ENCODE measurements at regions not wholly inside any gene's neighbourhood (a gene's known extent, or its start where the extent isn't known, plus 50 kb on each side); places are given as distances from the start of the nearest gene placed in this dataset.

DNA sequence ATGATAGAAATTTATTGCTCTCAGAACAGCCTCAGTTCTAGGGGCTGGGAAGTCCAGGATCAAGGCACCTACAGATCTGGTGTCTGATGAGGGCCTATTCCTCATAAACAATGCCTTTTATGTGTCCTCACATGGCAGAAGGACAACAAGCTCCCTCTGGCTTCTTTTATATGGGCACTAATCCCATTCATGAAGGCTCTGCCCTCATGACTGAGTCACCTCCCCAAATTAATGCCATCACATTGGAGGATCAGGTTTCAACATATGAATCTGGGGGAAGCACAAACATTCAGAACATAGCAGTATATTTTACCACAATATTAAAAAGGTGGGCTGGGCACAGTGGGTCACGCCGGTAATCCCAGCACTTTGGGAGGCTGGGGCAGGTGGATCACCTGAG lies 58.5 kb upstream of the CCN6 start:
- H3K27ac ChIP-seq = no peak overlapping the region
- H3K4me3 ChIP-seq = no peak overlapping the region
- WGBS, 2 donors = 90 to 93% methylated on average over 2 of the region's 2 CpGs
- H3K27me3 ChIP-seq = no peaks in the 10 kb centered on the region
- H3K4me1 ChIP-seq = peaks cover 0 to 18% (median 6%) of the 10 kb centered on the region in 3 donors
- H3K9me3 ChIP-seq = no peaks in the 10 kb centered on the region
- intact Hi-C loops (cut with DNase I) = loop anchor here (5.0 to 10.0 kb wide), 2 partner anchors 121 to 283 kb away; partner anchors contain the start of gene FYN
- H3K36me3 ChIP-seq = no peaks in the 10 kb centered on the region
- DNase-seq = no peak
- TF ChIP-seq CTCF (IDR thresholded peaks at IDR 0.05) = no peak
- TF ChIP-seq POLR2A (IDR thresholded peaks at IDR 0.05) = no peak

- DNase-seq = no peak
- Histone ChIP-seq H3K27me3 (no peaks in the 10 kb centered on the region), H3K4me3 (no peak overlapping the region), H3K4me1 (peaks cover 0 to 18% (median 6%) of the 10 kb centered on the region in 3 donors), H3K27ac (no peak overlapping the region), H3K36me3 (no peaks in the 10 kb centered on the region), H3K9me3 (no peaks in the 10 kb centered on the region)
- 82 to 86% methylated on average over 17 of the region's 17 CpGs for WGBS, 2 donors
- TF ChIP-seq POLR2A (IDR thresholded peaks at IDR 0.05) = no peak
- TF ChIP-seq CTCF (IDR thresholded peaks at IDR 0.05) = no peak
- intact Hi-C loops (cut with DNase I) = loop anchor here (5.0 to 10.0 kb wide), 2 partner anchors 122 to 284 kb away; partner anchors contain the start of gene FYN
Measured at GRCh38 chr6:111996144-111996865, 57.6 kb upstream of the CCN6 start.

- intact Hi-C loops (cut with DNase I) = loop anchor here (5.0 to 10.0 kb wide), 2 partner anchors 122 to 285 kb away; partner anchors contain the start of gene FYN
- Histone ChIP-seq H3K4me1 (peaks cover 0 to 18% (median 6%) of the 10 kb centered on the region in 3 donors), H3K27ac (peak overlapping the region in 2 of 4 donors; percentile 53 to 55), H3K9me3 (no peaks in the 10 kb centered on the region), H3K4me3 (peak overlapping the region in 1 of 4 donors; percentile 31), H3K36me3 (no peaks in the 10 kb centered on the region), H3K27me3 (no peaks in the 10 kb centered on the region)
- peak; percentile 15 for DNase-seq
- 19 to 25% methylated on average over 16 to 20 of the region's 23 CpGs for WGBS, 2 donors
- TF ChIP-seq POLR2A (IDR thresholded peaks at IDR 0.05) (no peak), CTCF (IDR thresholded peaks at IDR 0.05) (peak; percentile 74 to 96 (median 94))
Measured at GRCh38 chr6:111997078-111997852, 56.6 kb upstream of the CCN6 start.

DNA sequence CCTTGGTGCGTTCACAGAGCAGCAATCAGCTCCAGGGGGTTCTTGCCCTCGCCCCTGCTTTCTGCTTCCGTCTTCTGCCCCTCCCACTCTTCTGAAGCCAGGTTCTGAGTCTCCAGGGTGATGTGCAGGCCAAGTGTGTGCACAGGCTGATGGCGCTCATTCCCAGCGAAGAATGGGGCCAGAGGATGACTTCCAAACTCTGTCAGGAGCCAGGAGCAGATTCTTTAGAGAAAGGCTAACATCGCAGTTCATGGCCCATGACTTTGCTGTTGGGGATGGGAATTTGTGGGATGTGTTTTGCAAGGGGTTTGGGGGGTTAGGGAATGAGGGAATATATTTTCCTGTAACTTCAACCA lies 56.1 kb upstream of the CCN6 start:
- no peak for TF ChIP-seq POLR2A (IDR thresholded peaks at IDR 0.05)
- TF ChIP-seq CTCF (IDR thresholded peaks at IDR 0.05) = no peak

DNA sequence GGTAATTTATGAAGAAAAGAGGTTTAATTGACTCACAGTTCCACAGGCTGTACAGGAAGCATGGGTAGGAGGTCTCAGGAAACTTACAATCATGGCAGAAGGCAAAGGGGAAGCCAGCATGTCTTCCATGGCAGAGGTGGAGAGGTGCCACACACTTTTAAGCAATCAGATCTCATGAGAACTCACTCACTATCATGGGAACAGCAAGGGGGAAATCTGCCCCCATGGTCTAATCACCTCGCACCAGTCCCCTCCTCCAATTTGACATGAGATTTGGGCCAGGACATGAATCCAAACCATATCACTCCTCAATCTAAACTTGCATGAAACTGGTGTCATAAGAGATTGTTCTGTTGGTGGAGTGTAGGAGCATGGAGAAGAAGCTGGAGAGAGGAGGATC lies 51.6 kb upstream of the CCN6 start:
- WGBS, 2 donors = 100% methylated on average over 1 of the region's 1 CpG
- no peak for DNase-seq

More for the DNA sequence above, 56.1 kb upstream of the CCN6 start:
- Histone ChIP-seq H3K36me3 (no peaks in the 10 kb centered on the region), H3K27me3 (no peaks in the 10 kb centered on the region), H3K27ac (peak overlapping the region in 2 of 4 donors; percentile 53 to 55), H3K4me1 (peaks cover 0 to 18% (median 6%) of the 10 kb centered on the region in 3 donors), H3K4me3 (peak overlapping the region in 1 of 4 donors; percentile 31), H3K9me3 (no peaks in the 10 kb centered on the region)
- DNase-seq = no peak
- WGBS, 2 donors = 72 to 95% methylated on average over 3 to 6 of the region's 6 CpGs
- intact Hi-C loops (cut with DNase I) = loop anchor here (5.0 to 10.0 kb wide), 2 partner anchors 123 to 286 kb away; partner anchors contain the start of gene FYN

More for the DNA sequence above, 51.6 kb upstream of the CCN6 start:
- intact Hi-C loops (cut with DNase I) = no loop called here
- no peak for TF ChIP-seq POLR2A (IDR thresholded peaks at IDR 0.05)
- TF ChIP-seq CTCF (IDR thresholded peaks at IDR 0.05) = no peak
- no peak overlapping the region for H3K27ac ChIP-seq
- H3K4me3 ChIP-seq = no peak overlapping the region
- H3K27me3 ChIP-seq = no peaks in the 10 kb centered on the region
- H3K36me3 ChIP-seq = no peaks in the 10 kb centered on the region
- peaks cover 0 to 6% (median 0%) of the 10 kb centered on the region in 3 donors for H3K4me1 ChIP-seq
- H3K9me3 ChIP-seq = no peaks in the 10 kb centered on the region
